ENCODE measurements at regions not wholly inside any gene's neighbourhood (a gene's known extent, or its start where the extent isn't known, plus 50 kb on each side); places are given as distances from the start of the nearest gene placed in this dataset.

DNA sequence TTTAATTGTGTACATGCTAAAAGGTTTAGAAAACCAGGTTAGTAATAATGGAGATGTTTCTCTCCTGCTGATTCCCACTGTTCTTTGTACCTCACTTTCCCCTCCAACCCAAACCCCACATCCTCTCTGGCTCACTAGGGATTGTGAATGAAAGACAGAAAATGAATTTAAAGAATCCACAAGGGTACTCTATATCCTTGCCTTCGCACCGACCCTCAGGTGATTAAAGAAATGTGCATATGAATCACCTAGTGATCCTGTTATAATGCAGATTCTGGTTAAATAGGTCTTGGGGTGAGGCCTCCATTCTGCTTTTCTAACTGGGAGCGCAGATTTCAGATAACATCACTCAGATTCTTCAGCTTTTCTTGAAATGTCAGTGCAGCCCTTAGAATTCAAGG is 84.3 kb upstream of the OTX2 start:
- Histone ChIP-seq H3K79me1 (replicated peaks; ENCODE audit: low read length, poor library complexity, severe bottlenecking) (no peaks in the 10 kb centered on the region), H3K36me3 (ENCODE audit: control insufficient read depth in 1 of 2, insufficient read depth in 2 of 2, low read depth in 1 of 2, low read length in 2 of 2) (no peaks in the 10 kb centered on the region), H3K4me3 (ENCODE audit: insufficient read depth in 1 of 2, low read depth in 1 of 2, low read length in 2 of 2) (no peak overlapping the region), H4K91ac (ENCODE audit: low read length) (no peak overlapping the region), H2BK15ac (ENCODE audit: low read depth, poor library complexity, severe bottlenecking) (no peak overlapping the region), H2BK120ac (ENCODE audit: low read depth, low read length) (no peak overlapping the region), H3K4me2 (ENCODE audit: low read length, poor library complexity, severe bottlenecking) (no peak overlapping the region), H3K18ac (ENCODE audit: low read depth in 1 of 2, low read length in 2 of 2) (no peak overlapping the region), H2AK5ac (ENCODE audit: low read length, severe bottlenecking) (no peak overlapping the region), H2BK5ac (ENCODE audit: low read depth, low read length, poor library complexity, severe bottlenecking) (no peak overlapping the region), H3K4ac (ENCODE audit: low read depth in 1 of 2, low read length in 2 of 2) (no peak overlapping the region), H3K14ac (ENCODE audit: low read length in 2 of 2) (no peak overlapping the region), H3K27ac (ENCODE audit: low read length, poor library complexity, severe bottlenecking) (no peak overlapping the region), H2AFZ (ENCODE audit: low read depth, low read length) (no peak overlapping the region), H3K23ac (ENCODE audit: low read length in 2 of 2) (no peak overlapping the region), H3K9me3 (ENCODE audit: control insufficient read depth, low read length) (no peaks in the 10 kb centered on the region), H3K4me1 (ENCODE audit: control insufficient read depth, insufficient read depth, low read depth, low read length) (no peaks in the 10 kb centered on the region), H3K9ac (ENCODE audit: low read length) (no peak overlapping the region), H2BK12ac (ENCODE audit: low read length in 2 of 2) (no peak overlapping the region), H3K27me3 (ENCODE audit: control insufficient read depth in 1 of 2, insufficient read depth in 1 of 2, low read length in 2 of 2) (peaks cover 7 to 10% of the 10 kb centered on the region in 2 experiments), H4K8ac (ENCODE audit: low read length) (no peak overlapping the region)
- WGBS, result 43% methylated on average over 3 of the region's 3 CpGs
- no peak for DNase-seq

- Histone ChIP-seq H3K4me3 (ENCODE audit: insufficient read depth in 1 of 2, low read depth in 1 of 2, low read length in 2 of 2) (no peak overlapping the region), H2BK15ac (ENCODE audit: low read depth, poor library complexity, severe bottlenecking) (no peak overlapping the region), H3K14ac (ENCODE audit: low read length in 2 of 2) (no peak overlapping the region), H2AK5ac (ENCODE audit: low read length, severe bottlenecking) (no peak overlapping the region), H3K9me3 (ENCODE audit: control insufficient read depth, low read length) (no peaks in the 10 kb centered on the region), H2BK120ac (ENCODE audit: low read depth, low read length) (no peak overlapping the region), H3K4me1 (ENCODE audit: control insufficient read depth, insufficient read depth, low read depth, low read length) (no peaks in the 10 kb centered on the region), H3K36me3 (ENCODE audit: control insufficient read depth in 1 of 2, insufficient read depth in 2 of 2, low read depth in 1 of 2, low read length in 2 of 2) (no peaks in the 10 kb centered on the region), H3K9ac (ENCODE audit: low read length) (no peak overlapping the region), H2BK5ac (ENCODE audit: low read depth, low read length, poor library complexity, severe bottlenecking) (no peak overlapping the region), H3K4ac (ENCODE audit: low read depth in 1 of 2, low read length in 2 of 2) (no peak overlapping the region), H4K8ac (ENCODE audit: low read length) (no peak overlapping the region), H3K4me2 (ENCODE audit: low read length, poor library complexity, severe bottlenecking) (no peak overlapping the region), H4K91ac (ENCODE audit: low read length) (no peak overlapping the region), H3K23ac (ENCODE audit: low read length in 2 of 2) (no peak overlapping the region), H3K27ac (ENCODE audit: low read length, poor library complexity, severe bottlenecking) (no peak overlapping the region), H3K18ac (ENCODE audit: low read depth in 1 of 2, low read length in 2 of 2) (no peak overlapping the region), H2BK12ac (ENCODE audit: low read length in 2 of 2) (no peak overlapping the region), H3K27me3 (ENCODE audit: control insufficient read depth in 1 of 2, insufficient read depth in 1 of 2, low read length in 2 of 2) (peaks cover 10% of the 10 kb centered on the region in 2 experiments), H2AFZ (ENCODE audit: low read depth, low read length) (no peak overlapping the region), H3K79me1 (replicated peaks; ENCODE audit: low read length, poor library complexity, severe bottlenecking) (no peaks in the 10 kb centered on the region)
- 22% methylated on average over 5 of the region's 5 CpGs for whole genome bisulfite sequencing
- DNase-seq, result no peak
Observed at GRCh38 chr14:56892959-56893358, 82.7 kb upstream of the OTX2 start.

DNA sequence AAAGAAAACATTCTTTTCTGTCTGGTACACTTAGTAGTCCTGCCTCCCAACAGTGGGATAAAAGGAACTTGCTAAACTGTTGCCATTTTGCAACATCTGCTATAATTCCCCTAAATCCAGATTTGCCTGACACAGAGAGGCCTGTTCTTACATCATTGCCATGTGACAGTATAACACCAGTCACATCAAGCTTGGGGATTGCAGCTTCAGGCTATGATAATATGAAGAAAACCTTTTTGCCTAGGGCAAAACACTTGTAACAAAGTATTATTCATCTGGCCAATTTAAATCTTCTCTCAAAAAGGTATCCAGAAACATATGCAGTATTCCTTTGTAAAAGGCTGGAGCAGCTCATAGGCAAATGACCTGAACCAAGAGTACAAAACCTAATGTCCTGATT is 80.9 kb upstream of the OTX2 start:
- no peaks in the 10 kb centered on the region for H3K9me3 ChIP-seq (ENCODE audit: control insufficient read depth, low read length)
- H3K18ac ChIP-seq (ENCODE audit: low read depth in 1 of 2, low read length in 2 of 2), result no peak overlapping the region
- no peak overlapping the region for H3K14ac ChIP-seq (ENCODE audit: low read length in 2 of 2)
- no peaks in the 10 kb centered on the region for H3K4me1 ChIP-seq (ENCODE audit: control insufficient read depth, insufficient read depth, low read depth, low read length)
- H2BK120ac ChIP-seq (ENCODE audit: low read depth, low read length), result no peak overlapping the region
- no peak for DNase-seq
- H3K27ac ChIP-seq (ENCODE audit: low read length, poor library complexity, severe bottlenecking), result no peak overlapping the region
- no peak overlapping the region for H3K4me2 ChIP-seq (ENCODE audit: low read length, poor library complexity, severe bottlenecking)
- H2BK12ac ChIP-seq (ENCODE audit: low read length in 2 of 2), result no peak overlapping the region
- H3K4me3 ChIP-seq (ENCODE audit: insufficient read depth in 1 of 2, low read depth in 1 of 2, low read length in 2 of 2), result no peak overlapping the region
- H3K79me1 ChIP-seq (replicated peaks; ENCODE audit: low read length, poor library complexity, severe bottlenecking), result no peaks in the 10 kb centered on the region
- no peak overlapping the region for H2BK5ac ChIP-seq (ENCODE audit: low read depth, low read length, poor library complexity, severe bottlenecking)
- no peak overlapping the region for H3K9ac ChIP-seq (ENCODE audit: low read length)
- no peak overlapping the region for H2AFZ ChIP-seq (ENCODE audit: low read depth, low read length)
- H4K91ac ChIP-seq (ENCODE audit: low read length), result no peak overlapping the region
- no peak overlapping the region for H2AK5ac ChIP-seq (ENCODE audit: low read length, severe bottlenecking)
- H3K4ac ChIP-seq (ENCODE audit: low read depth in 1 of 2, low read length in 2 of 2), result no peak overlapping the region
- no peak overlapping the region for H4K8ac ChIP-seq (ENCODE audit: low read length)
- no peak overlapping the region for H2BK15ac ChIP-seq (ENCODE audit: low read depth, poor library complexity, severe bottlenecking)
- no peak overlapping the region for H3K23ac ChIP-seq (ENCODE audit: low read length in 2 of 2)
- H3K27me3 ChIP-seq (ENCODE audit: control insufficient read depth in 1 of 2, insufficient read depth in 1 of 2, low read length in 2 of 2), result peaks cover 10 to 17% of the 10 kb centered on the region in 2 experiments
- H3K36me3 ChIP-seq (ENCODE audit: control insufficient read depth in 1 of 2, insufficient read depth in 2 of 2, low read depth in 1 of 2, low read length in 2 of 2), result no peaks in the 10 kb centered on the region

DNA sequence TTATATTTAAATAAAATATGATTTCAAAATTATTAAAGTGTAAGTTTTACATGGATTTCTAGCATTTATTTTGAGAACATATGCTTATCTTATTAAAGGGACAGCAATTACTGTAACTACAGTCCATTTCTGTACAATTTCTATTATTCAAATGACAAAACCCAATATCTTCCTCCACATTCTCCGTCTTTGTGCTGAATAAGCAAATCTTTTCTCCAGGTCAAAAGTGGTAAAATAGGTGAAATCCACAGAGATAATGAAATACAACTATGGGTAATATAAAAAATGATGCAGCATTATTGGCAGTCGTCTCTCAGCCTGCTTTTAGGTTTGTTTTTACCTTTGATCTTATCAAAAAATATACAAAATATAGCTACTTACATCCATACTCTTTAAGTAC is 79.4 kb upstream of the OTX2 start:
- Histone ChIP-seq H3K4me1 (ENCODE audit: control insufficient read depth, insufficient read depth, low read depth, low read length) (no peaks in the 10 kb centered on the region), H3K27me3 (ENCODE audit: control insufficient read depth in 1 of 2, insufficient read depth in 1 of 2, low read length in 2 of 2) (peaks cover 10 to 17% of the 10 kb centered on the region in 2 experiments), H2AK5ac (ENCODE audit: low read length, severe bottlenecking) (no peak overlapping the region), H3K23ac (ENCODE audit: low read length in 2 of 2) (no peak overlapping the region), H3K36me3 (ENCODE audit: control insufficient read depth in 1 of 2, insufficient read depth in 2 of 2, low read depth in 1 of 2, low read length in 2 of 2) (no peaks in the 10 kb centered on the region), H2BK120ac (ENCODE audit: low read depth, low read length) (no peak overlapping the region), H2AFZ (ENCODE audit: low read depth, low read length) (no peak overlapping the region), H3K14ac (ENCODE audit: low read length in 2 of 2) (no peak overlapping the region), H3K9ac (ENCODE audit: low read length) (no peak overlapping the region), H2BK15ac (ENCODE audit: low read depth, poor library complexity, severe bottlenecking) (no peak overlapping the region), H3K4ac (ENCODE audit: low read depth in 1 of 2, low read length in 2 of 2) (no peak overlapping the region), H3K4me2 (ENCODE audit: low read length, poor library complexity, severe bottlenecking) (no peak overlapping the region), H2BK12ac (ENCODE audit: low read length in 2 of 2) (no peak overlapping the region), H4K8ac (ENCODE audit: low read length) (no peak overlapping the region), H3K79me1 (replicated peaks; ENCODE audit: low read length, poor library complexity, severe bottlenecking) (no peaks in the 10 kb centered on the region), H3K18ac (ENCODE audit: low read depth in 1 of 2, low read length in 2 of 2) (no peak overlapping the region), H2BK5ac (ENCODE audit: low read depth, low read length, poor library complexity, severe bottlenecking) (no peak overlapping the region), H4K91ac (ENCODE audit: low read length) (no peak overlapping the region), H3K27ac (ENCODE audit: low read length, poor library complexity, severe bottlenecking) (no peak overlapping the region), H3K9me3 (ENCODE audit: control insufficient read depth, low read length) (no peaks in the 10 kb centered on the region), H3K4me3 (ENCODE audit: insufficient read depth in 1 of 2, low read depth in 1 of 2, low read length in 2 of 2) (no peak overlapping the region)
- WGBS, result 50% methylated on average over 1 of the region's 2 CpGs
- DNase-seq, result no peak
